ENCODE measurements at regions not wholly inside any gene's neighbourhood (a gene's known extent, or its start where the extent isn't known, plus 50 kb on each side); places are given as distances from the start of the nearest gene placed in this dataset.

DNA sequence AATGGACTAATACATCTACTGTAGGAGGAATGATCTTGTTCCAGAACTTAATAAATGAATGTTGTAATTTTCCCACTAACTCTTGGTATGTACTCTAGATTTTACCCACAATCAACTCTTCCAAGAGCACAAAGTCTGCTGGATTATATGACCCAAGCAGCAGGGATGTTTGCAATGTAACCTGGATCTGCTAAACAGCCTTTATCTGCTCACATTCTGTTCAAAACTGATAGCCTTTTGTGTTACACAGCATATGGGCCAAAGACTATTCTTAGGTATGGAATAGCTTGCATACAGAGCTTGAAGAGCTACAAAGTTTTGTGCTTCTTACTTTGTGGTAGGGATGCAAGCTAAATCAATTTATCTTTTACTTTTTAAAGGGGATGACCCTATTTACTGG is 213.7 kb upstream of the DCN start:
- TF ChIP-seq, protein P1, sequence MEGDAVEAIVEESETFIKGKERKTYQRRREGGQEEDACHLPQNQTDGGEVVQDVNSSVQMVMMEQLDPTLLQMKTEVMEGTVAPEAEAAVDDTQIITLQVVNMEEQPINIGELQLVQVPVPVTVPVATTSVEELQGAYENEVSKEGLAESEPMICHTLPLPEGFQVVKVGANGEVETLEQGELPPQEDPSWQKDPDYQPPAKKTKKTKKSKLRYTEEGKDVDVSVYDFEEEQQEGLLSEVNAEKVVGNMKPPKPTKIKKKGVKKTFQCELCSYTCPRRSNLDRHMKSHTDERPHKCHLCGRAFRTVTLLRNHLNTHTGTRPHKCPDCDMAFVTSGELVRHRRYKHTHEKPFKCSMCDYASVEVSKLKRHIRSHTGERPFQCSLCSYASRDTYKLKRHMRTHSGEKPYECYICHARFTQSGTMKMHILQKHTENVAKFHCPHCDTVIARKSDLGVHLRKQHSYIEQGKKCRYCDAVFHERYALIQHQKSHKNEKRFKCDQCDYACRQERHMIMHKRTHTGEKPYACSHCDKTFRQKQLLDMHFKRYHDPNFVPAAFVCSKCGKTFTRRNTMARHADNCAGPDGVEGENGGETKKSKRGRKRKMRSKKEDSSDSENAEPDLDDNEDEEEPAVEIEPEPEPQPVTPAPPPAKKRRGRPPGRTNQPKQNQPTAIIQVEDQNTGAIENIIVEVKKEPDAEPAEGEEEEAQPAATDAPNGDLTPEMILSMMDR (IDR thresholded peaks at IDR 0.05; ENCODE audit: extremely low read depth, missing control alignments) = no peak
- no peak for DNase-seq (ENCODE audit: low spot score)

DNA sequence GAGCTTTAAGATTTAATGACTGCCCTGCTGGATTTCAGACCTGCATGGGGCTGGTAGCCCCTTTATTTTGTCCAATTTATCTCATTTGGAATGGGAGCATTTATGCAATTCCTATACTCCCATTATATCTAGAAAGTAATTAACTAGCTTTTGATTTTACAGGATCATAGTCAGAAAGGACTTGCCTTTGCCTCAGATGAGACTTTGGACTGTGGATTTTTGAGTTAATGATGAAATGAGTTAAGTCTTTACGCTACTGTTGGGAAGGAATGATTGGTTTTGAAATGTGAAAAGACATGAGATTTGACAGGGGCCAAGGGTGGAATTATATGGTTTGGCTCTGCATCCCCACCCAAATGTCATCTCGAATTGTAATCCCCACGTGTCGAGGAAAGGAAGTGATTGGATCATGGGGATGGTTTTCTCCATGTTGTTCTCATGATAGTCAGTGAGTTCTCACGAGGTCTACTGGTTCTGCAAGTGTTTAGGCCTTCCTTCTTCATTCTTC is 213.1 kb upstream of the DCN start:
- TF ChIP-seq, protein P1 (IDR thresholded peaks at IDR 0.05; ENCODE audit: extremely low read depth, missing control alignments) = no peak
- no peak for DNase-seq (ENCODE audit: low spot score)

DNA sequence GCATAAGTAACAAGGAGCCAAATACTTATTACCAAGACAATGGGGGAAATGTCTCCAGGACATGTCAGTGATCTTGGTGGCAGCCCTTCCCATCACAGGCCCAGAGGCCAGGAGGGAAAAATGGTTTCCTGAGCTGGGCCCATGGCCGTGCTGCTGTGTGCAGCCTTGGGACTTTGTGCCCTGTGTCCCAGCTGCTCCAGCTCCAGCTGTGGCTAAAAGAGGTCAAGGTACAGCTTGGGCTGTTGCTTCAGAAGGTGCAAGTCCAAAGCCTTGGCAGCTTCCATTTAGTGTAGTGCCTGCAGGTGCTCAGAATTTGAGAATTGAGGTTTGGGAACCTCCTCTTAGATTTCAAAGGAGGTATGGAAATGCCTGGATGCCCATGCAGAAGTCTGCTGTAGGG is 212.3 kb upstream of the DCN start:
- DNase-seq (ENCODE audit: low spot score) = no peak
- TF ChIP-seq, protein P1 (IDR thresholded peaks at IDR 0.05; ENCODE audit: extremely low read depth, missing control alignments) = no peak

GRCh38 chr12:91388573-91388972 is 206.0 kb upstream of the DCN start:
- TF ChIP-seq, protein P1 (IDR thresholded peaks at IDR 0.05; ENCODE audit: extremely low read depth, missing control alignments) = no peak
- no peak for DNase-seq (ENCODE audit: low spot score)

- TF ChIP-seq, protein P1 (IDR thresholded peaks at IDR 0.05; ENCODE audit: extremely low read depth, missing control alignments) = no peak
- no peak for DNase-seq (ENCODE audit: low spot score)
These were observed 205.0 kb upstream of the DCN start for GRCh38 chr12:91387461-91388134.

DNA sequence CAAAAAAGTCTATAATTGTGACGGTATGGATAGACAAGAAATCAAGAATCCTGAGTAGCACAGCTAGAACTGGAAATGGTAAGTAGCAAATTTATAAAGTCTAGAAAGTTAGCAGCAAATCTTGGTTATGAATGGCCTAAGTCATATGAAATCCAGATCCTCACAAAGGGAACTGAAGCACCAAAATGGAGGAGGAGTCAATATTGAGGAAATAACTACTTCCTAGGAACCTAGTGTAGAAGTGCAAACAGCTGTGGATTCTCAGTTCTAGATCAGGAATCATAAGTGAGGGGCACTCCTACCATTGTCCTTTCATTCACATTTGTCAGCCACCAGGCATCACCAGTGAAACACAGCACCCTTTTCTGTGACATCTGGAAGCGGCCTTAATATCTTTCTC is 202.2 kb upstream of the DCN start:
- DNase-seq (ENCODE audit: low spot score) = no peak
- TF ChIP-seq, protein P1 (IDR thresholded peaks at IDR 0.05; ENCODE audit: extremely low read depth, missing control alignments) = no peak

GRCh38 chr12:91384366-91384765 is 201.7 kb upstream of the DCN start:
- no peak for DNase-seq (ENCODE audit: low spot score)
- TF ChIP-seq, protein P1 (IDR thresholded peaks at IDR 0.05; ENCODE audit: extremely low read depth, missing control alignments) = no peak
